K562 (cell line): ENCODE measurements at regions not wholly inside any gene's neighbourhood (a gene's known extent, or its start where the extent isn't known, plus 50 kb on each side); places are given as distances from the start of the nearest gene placed in this dataset.
"Not testable (repeated sequence)": the region's sequence is repeated elsewhere in the genome, so short reads cannot be mapped to it uniquely, and the experiment has no call there.

Experiments used
- ATAC-seq: fragments of 200-7000 bp; cut with Tn5 transposase; 3 replicates; pipeline ENCODE4 v1.9.1; 2020; ENCODE audit warnings: moderate library complexity
- BruUV-seq: library from RNA; stranded (reverse); fragments of 400-500 nt; replicated peaks from 2 replicates; lab custom pipeline; 2021; lab: Mats Ljungman, UMichigan
- CTCF ChIA-PET: fragments of 300-600 bp; formaldehyde crosslinking; extraction: SDS; loops from one replicate; lab custom pipeline; 2021; ENCODE audit warnings: low intra/inter-chr PET ratio; lab: Yijun Ruan, JAX
- POLR2A ChIA-PET: fragments of 300-600, 350-650 bp; sonication (Branson Sonifier 250); formaldehyde crosslinking; extraction: SDS; loops from one replicate; lab custom pipeline; 2021; ENCODE audit warnings: antibody characterized with exemption, inconsistent platforms; lab: Yijun Ruan, JAX
- DNase-seq, 4 experiments: peaks; one replicate each; pipeline versions ENCODE4 v3.0.0 to v3.0.0-alpha.2; 2011 to 2018; ENCODE audit warnings: low spot score in 3 of 4, mixed read lengths in 3 of 4; ENCODE audit errors: extremely low read depth in 1 of 4
- FAIRE-seq: peaks from 2 replicates; lab custom pipeline; 2011; peaks lifted over from hg19 to GRCh38; lab: Jason Lieb, UNC
- H2AFZ ChIP-seq: 2 replicates; pipeline ENCODE4 v1.6.0; 2011; ENCODE audit warnings: low read depth, low read length, control low read depth, inconsistent platforms
- H3K27ac ChIP-seq: fragments of 200-600 bp; 3 replicates; pipeline ENCODE4 v1.8.0; 2011; ENCODE audit warnings: low read depth, mild to moderate bottlenecking, control low read depth, inconsistent platforms, low read length, moderate library complexity, mixed read lengths; ENCODE audit errors: extremely low read depth
- H3K27me3 ChIP-seq, 2 experiments: fragments of 300-600 bp in 1 of 2; 2 replicates in 1 of 2; 3 replicates in 1 of 2; pipeline versions ENCODE4 v1.6.0 to v1.8.0; 2011; ENCODE audit warnings: inconsistent platforms in 2 of 2, low read length in 2 of 2, mild to moderate bottlenecking in 1 of 2, mixed read lengths in 1 of 2, moderate library complexity in 1 of 2; ENCODE audit not compliant: control insufficient read depth in 2 of 2, insufficient read depth in 2 of 2
- H3K36me3 ChIP-seq: fragments of 300-600 bp; 3 replicates; pipeline ENCODE4 v1.8.0; 2011; ENCODE audit warnings: mild to moderate bottlenecking, low read length, inconsistent platforms; ENCODE audit not compliant: control insufficient read depth, insufficient read depth
- H3K4me1 ChIP-seq, 2 experiments: fragments of 200-600 bp in 1 of 2; replicated peaks in 1 of 2; 2 replicates in 1 of 2; 3 replicates in 1 of 2; pipeline versions ENCODE4 v1.5.1 to v1.8.0; 2011; ENCODE audit warnings: inconsistent platforms in 2 of 2, low read length in 2 of 2, mild to moderate bottlenecking in 1 of 2, mixed read lengths in 1 of 2, moderate library complexity in 1 of 2; ENCODE audit not compliant: control insufficient read depth in 2 of 2, insufficient read depth in 2 of 2
- H3K4me2 ChIP-seq: 2 replicates; pipeline ENCODE4 v1.6.1; 2011; ENCODE audit warnings: low read length, control low read depth, inconsistent platforms, mixed read lengths; ENCODE audit not compliant: insufficient read depth
- H3K4me3 ChIP-seq: fragments of 200-600 bp; sonication (generic), shearing (Covaris generic); 2 replicates; pipeline ENCODE4 v1.5.1; 2016; ENCODE audit warnings: control low read depth, inconsistent platforms
- H3K79me2 ChIP-seq: fragments of 200-600 bp; 3 replicates; pipeline ENCODE4 v1.8.0; 2011; ENCODE audit warnings: low read length, inconsistent platforms; ENCODE audit not compliant: control insufficient read depth, insufficient read depth
- H3K9ac ChIP-seq, 2 experiments: 2 replicates each; pipeline versions ENCODE4 v1.6.0 to v1.6.1; 2011; ENCODE audit warnings: low read depth in 2 of 2, low read length in 2 of 2, control low read depth in 1 of 2, inconsistent platforms in 1 of 2, mild to moderate bottlenecking in 1 of 2, mixed read lengths in 1 of 2; ENCODE audit not compliant: insufficient read depth in 1 of 2
- H3K9me1 ChIP-seq: one replicate; pipeline ENCODE4 v1.6.0; 2011; ENCODE audit warnings: inconsistent platforms, mild to moderate bottlenecking, low read length, moderate library complexity; ENCODE audit not compliant: control insufficient read depth, insufficient read depth
- H3K9me3 ChIP-seq: replicated peaks from 2 replicates; pipeline ENCODE4 v1.5.1; 2011; ENCODE audit warnings: low read depth, low read length, inconsistent platforms; ENCODE audit not compliant: control insufficient read depth, insufficient read depth
- H4K20me1 ChIP-seq: replicated peaks from 2 replicates; pipeline ENCODE4 v1.6.1; 2011; ENCODE audit warnings: low read length, inconsistent platforms, mixed read lengths; ENCODE audit not compliant: control insufficient read depth, insufficient read depth
- BCOR ChIP-seq: fragments of 450-650 bp; IDR thresholded peaks from 2 replicates; pipeline ENCODE4 v1.6.1; 2016
- HMG20A ChIP-seq: fragments of 450-650 bp; formaldehyde crosslinking; conservative IDR thresholded peaks from 2 replicates; pipeline ENCODE4 v1.4.0; 2020; ENCODE audit warnings: mild to moderate bottlenecking, mixed read lengths
- KLF10 ChIP-seq: fragments of 250-450 bp; sonication (Bioruptor Pico); IDR thresholded peaks from 2 replicates; pipeline ENCODE4 v1.6.1; 2021; ENCODE audit warnings: matching md5 sums
- NFE2 ChIP-seq: IDR thresholded peaks from 2 replicates; pipeline ENCODE4 v1.6.1; 2014; ENCODE audit warnings: antibody characterized with exemption, low read depth
- POLR3A ChIP-seq: IDR thresholded peaks from 2 replicates; pipeline ENCODE4 v1.6.1; 2011; ENCODE audit warnings: borderline replicate concordance, mild to moderate bottlenecking, moderate library complexity; ENCODE audit not compliant: insufficient read length, insufficient read depth; ENCODE audit errors: extremely low read depth
- POLR3G ChIP-seq: IDR thresholded peaks from 2 replicates; pipeline ENCODE4 v1.6.1; 2011; ENCODE audit not compliant: insufficient read length, insufficient replicate concordance; ENCODE audit errors: extremely low read depth
- PURB ChIP-seq: sonication (generic); formaldehyde crosslinking; IDR thresholded peaks from 2 replicates; pipeline ENCODE4 v1.9.0; 2021; ENCODE audit warnings: low read depth, mild to moderate bottlenecking, missing genetic modification reagents
- RBM17 ChIP-seq: fragments of 200-400 bp; formaldehyde crosslinking; IDR thresholded peaks from 2 replicates; pipeline ENCODE4 v1.6.1; 2017; ENCODE audit warnings: low read depth, mild to moderate bottlenecking, low read length, borderline replicate concordance
- RBM25 ChIP-seq: fragments of 200-400 bp; formaldehyde crosslinking; IDR thresholded peaks from 2 replicates; pipeline ENCODE4 v1.6.1; 2018; ENCODE audit warnings: low read length, low read depth, moderate library complexity; ENCODE audit not compliant: severe bottlenecking
- SRSF3 ChIP-seq: fragments of 200-400 bp; formaldehyde crosslinking; IDR thresholded peaks from 2 replicates; pipeline ENCODE4 v1.6.1; 2016; ENCODE audit warnings: mild to moderate bottlenecking, low read length, moderate library complexity; ENCODE audit not compliant: insufficient read depth
- TAF7 ChIP-seq: fragments of 450-650 bp; IDR thresholded peaks from 2 replicates; pipeline ENCODE4 v1.6.1; 2016; ENCODE audit warnings: missing genetic modification characterization, missing compliant biosample characterization
- TARDBP ChIP-seq: fragments of 450-650 bp; IDR thresholded peaks from 2 replicates; pipeline ENCODE4 v1.6.1; 2016
- ZBED1 ChIP-seq: IDR thresholded peaks from 2 replicates; pipeline ENCODE4 v1.6.1; 2014
- ZNF146 ChIP-seq: IDR thresholded peaks from one replicate; pipeline ENCODE4 v1.6.1; 2018; ENCODE audit warnings: missing compliant biosample characterization; ENCODE audit not compliant: unreplicated experiment
- ZNF408 ChIP-seq: fragments of 250-450 bp; sonication (Bioruptor Pico); IDR thresholded peaks from 2 replicates; pipeline ENCODE4 v1.4.0; 2020; ENCODE audit warnings: low read depth, mild to moderate bottlenecking, moderate library complexity
- ZNF551 ChIP-seq: fragments of 250-450 bp; sonication (Bioruptor Pico); IDR thresholded peaks from 2 replicates; pipeline ENCODE4 v1.5.0; 2021; ENCODE audit warnings: mild to moderate bottlenecking, moderate library complexity
- ZNF707 ChIP-seq: fragments of 250-450 bp; sonication (Bioruptor Pico); conservative IDR thresholded peaks from 2 replicates; pipeline ENCODE4 v1.8.0; 2022; ENCODE audit warnings: inconsistent platforms, mild to moderate bottlenecking, moderate library complexity
- ZNF77 ChIP-seq: fragments of 250-450 bp; sonication (Bioruptor Pico); IDR thresholded peaks from 2 replicates; pipeline ENCODE4 v1.5.0; 2020
- WGBS: fragments of 100-300 bp; shearing (Covaris generic); methylation state at CpG from one replicate; pipeline ENCODE4 v1.1.6; 2016; ENCODE audit warnings: low coverage, mixed read lengths; ENCODE audit not compliant: insufficient coverage; ENCODE audit errors: missing lambda C conversion rate; 5-methylcytosine and 5-hydroxymethylcytosine counted together
- in situ Hi-C: fragments of 300-500 bp; cut with MboI; formaldehyde crosslinking; loops from 4 replicates; pipeline ENCODE4 v1.15.0; 2018; ENCODE audit warnings: inconsistent platforms, mixed read lengths
- intact Hi-C: fragments of 100-400 bp; cut with micrococcal nuclease; formaldehyde crosslinking; loops from 2 replicates; pipeline ENCODE4 v1.14.2; 2022
- TF ChIP-seq, protein P1 (sequence below): fragments of 250-450 bp; sonication (Bioruptor Pico); IDR thresholded peaks from 2 replicates; pipeline ENCODE4 v1.6.1; 2021; ENCODE audit warnings: mild to moderate bottlenecking

DNA sequence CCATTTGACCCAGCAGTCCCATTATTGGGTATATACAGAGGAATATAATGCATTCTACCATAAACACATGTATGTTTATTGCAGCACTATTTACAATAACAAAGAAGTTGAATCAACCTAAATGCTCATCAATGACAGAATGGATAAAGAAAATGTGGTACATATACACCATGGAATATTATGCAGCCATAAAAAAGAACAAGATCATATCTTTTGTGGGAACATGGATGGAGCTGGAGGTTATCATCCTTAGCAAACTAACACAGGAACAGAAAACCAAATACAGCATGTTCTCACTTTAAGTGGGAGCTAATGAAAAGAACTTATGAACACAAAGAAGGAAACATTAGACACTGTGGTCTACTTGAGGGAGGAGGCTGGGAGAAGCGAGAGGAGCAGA lies 328.5 kb upstream of the SEMA3C start:
- H3K4me1 ChIP-seq, H3K9ac ChIP-seq, in situ Hi-C loops, POLR2A ChIA-PET, CTCF ChIA-PET, H3K36me3 ChIP-seq, H3K4me2 ChIP-seq, H3K27me3 ChIP-seq, DNase-seq, intact Hi-C loops, ATAC-seq, H3K27ac ChIP-seq, H3K9me1 ChIP-seq, H3K79me2 ChIP-seq, BruUV-seq, H4K20me1 ChIP-seq, H2AFZ ChIP-seq, H3K9me3 ChIP-seq, FAIRE-seq, H3K4me3 ChIP-seq: not testable (repeated sequence)
- WGBS, result 18% methylated on average over 1 of the region's 1 CpG
- 0 out of 2 replicates have a peak, but pooled peaks have one; percentile 24 for TF ChIP-seq BCOR
- peak; percentile 79 for TF ChIP-seq ZNF146 (CRISPR knock-in tag)
- TF ChIP-seq RBM25, result peak; percentile 48

DNA sequence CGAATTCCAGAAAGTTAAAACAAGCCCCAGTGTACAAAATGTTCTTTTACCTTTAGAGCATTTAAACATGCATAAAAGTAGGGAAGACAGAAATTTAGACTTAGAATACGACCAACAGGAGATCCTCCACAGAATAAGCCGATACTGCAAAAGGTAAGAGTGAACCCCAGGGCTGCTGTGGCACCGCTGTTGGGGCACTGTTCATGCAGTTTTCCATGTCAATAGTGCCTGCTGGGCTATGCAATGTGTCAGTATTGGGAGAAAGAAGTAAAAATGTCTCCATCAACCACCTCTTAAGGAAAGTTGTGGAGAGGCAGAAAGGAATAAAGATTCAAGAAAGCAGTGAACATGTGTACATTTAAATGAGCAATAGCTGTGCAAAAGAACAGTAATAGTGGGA lies 326.5 kb upstream of the SEMA3C start:
- no peak for ATAC-seq
- WGBS, result 24% methylated on average over 4 of the region's 4 CpGs
- BruUV-seq, result no TSS peak
- ChIA-PET POLR2A (no interaction called here), CTCF (no interaction called here)
- Histone ChIP-seq H3K9me3 (no peaks in the 10 kb centered on the region), H3K27me3 (no peaks in the 10 kb centered on the region), H3K9ac (no peak overlapping the region), H3K4me2 (no peak overlapping the region), H4K20me1 (no peaks in the 10 kb centered on the region), H3K79me2 (no peaks in the 10 kb centered on the region), H3K36me3 (no peaks in the 10 kb centered on the region), H2AFZ (no peak overlapping the region), H3K27ac (no peak overlapping the region), H3K9me1 (no peaks in the 10 kb centered on the region), H3K4me1 (no peaks in the 10 kb centered on the region), H3K4me3 (no peak overlapping the region)
- in situ Hi-C loops, result no loop called here
- intact Hi-C loops, result no loop called here
- no peak for DNase-seq
- FAIRE-seq, result no peak
- TF ChIP-seq HMG20A (CRISPR knock-in tag), result no peak
- no peak for TF ChIP-seq RBM17
- TF ChIP-seq POLR3A, result no peak
- TF ChIP-seq ZNF77 (CRISPR knock-in tag), result no peak
- TF ChIP-seq ZBED1, result no peak
- no peak for TF ChIP-seq KLF10 (CRISPR knock-in tag)
- TF ChIP-seq NFE2, result no peak
- TF ChIP-seq, protein P1, sequence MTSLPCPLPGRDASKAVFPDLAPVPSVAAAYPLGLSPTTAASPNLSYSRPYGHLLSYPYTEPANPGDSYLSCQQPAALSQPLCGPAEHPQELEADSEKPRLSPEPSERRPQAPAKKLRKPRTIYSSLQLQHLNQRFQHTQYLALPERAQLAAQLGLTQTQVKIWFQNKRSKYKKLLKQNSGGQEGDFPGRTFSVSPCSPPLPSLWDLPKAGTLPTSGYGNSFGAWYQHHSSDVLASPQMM (CRISPR knock-in tag), result no peak
- TF ChIP-seq ZNF551 (CRISPR knock-in tag), result no peak
- TF ChIP-seq ZNF408 (CRISPR knock-in tag), result no peak
- no peak for TF ChIP-seq POLR3G
- no peak for TF ChIP-seq SRSF3
- TF ChIP-seq TARDBP, result no peak
- no peak for TF ChIP-seq TAF7 (tag)
- no peak for TF ChIP-seq PURB
- TF ChIP-seq ZNF707 (CRISPR knock-in tag), result no peak
